GM18517 (cell line): ENCODE measurements at regions not wholly inside any gene's neighbourhood (a gene's known extent, or its start where the extent isn't known, plus 50 kb on each side); places are given as distances from the start of the nearest gene placed in this dataset.

Source experiments
- ATAC-seq: cut with Tn5 transposase; IDR thresholded peaks from one replicate; pipeline ENCODE4 v1.9.1; 2021; ENCODE audit warnings: mild to moderate bottlenecking, moderate library complexity; ENCODE audit not compliant: unreplicated experiment

GRCh38 chr4:138894709-138895108 lies 120.9 kb upstream of the NOCT start:
- ATAC-seq: no peak

- ATAC-seq: no peak
These were observed 121.6 kb upstream of the NOCT start for GRCh38 chr4:138894011-138894410.

- ATAC-seq: no peak
These were observed 122.8 kb upstream of the NOCT start for GRCh38 chr4:138892483-138893407.

- no peak for ATAC-seq
These were observed 124.0 kb upstream of the NOCT start for GRCh38 chr4:138891631-138892031.

GRCh38 chr4:138890891-138891570 lies 124.5 kb upstream of the NOCT start:
- ATAC-seq: no peak

- ATAC-seq: no peak
These were observed 126.4 kb upstream of the NOCT start for GRCh38 chr4:138889216-138889615.

GRCh38 chr4:138887741-138888140 lies 127.8 kb upstream of the NOCT start:
- ATAC-seq: no peak

- ATAC-seq: no peak
These were observed 128.2 kb upstream of the NOCT start for GRCh38 chr4:138887341-138887740.

GRCh38 chr4:138879757-138880156 lies 135.8 kb upstream of the NOCT start:
- ATAC-seq: no peak

GRCh38 chr4:138875891-138876608 lies 139.5 kb upstream of the NOCT start:
- no peak for ATAC-seq

- no peak for ATAC-seq
These were observed 144.1 kb upstream of the NOCT start for GRCh38 chr4:138871555-138871875.

GRCh38 chr4:138870737-138871554 lies 144.6 kb upstream of the NOCT start:
- peak; percentile 76 for ATAC-seq

GRCh38 chr4:138869631-138870030 lies 145.9 kb upstream of the NOCT start:
- no peak for ATAC-seq

- ATAC-seq: no peak
These were observed 146.4 kb upstream of the NOCT start for GRCh38 chr4:138869165-138869564.

GRCh38 chr4:138868562-138868961 lies 147.0 kb upstream of the NOCT start:
- ATAC-seq: no peak

GRCh38 chr4:138867404-138867803 lies 148.2 kb upstream of the NOCT start:
- ATAC-seq: no peak

- no peak for ATAC-seq
These were observed 149.3 kb upstream of the NOCT start for GRCh38 chr4:138866314-138866713.

GRCh38 chr4:138865765-138866164 lies 149.8 kb upstream of the NOCT start:
- ATAC-seq: no peak

- no peak for ATAC-seq
These were observed 150.4 kb upstream of the NOCT start for GRCh38 chr4:138864961-138865720.

GRCh38 chr4:138863160-138863559 lies 152.4 kb upstream of the NOCT start:
- no peak for ATAC-seq
